Astrocyte (in vitro differentiated cells and primary cell): ENCODE measurements at regions not wholly inside any gene's neighbourhood (a gene's known extent, or its start where the extent isn't known, plus 50 kb on each side); places are given as distances from the start of the nearest gene placed in this dataset.
"Not testable (repeated sequence)": the region's sequence is repeated elsewhere in the genome, so short reads cannot be mapped to it uniquely, and the experiment has no call there.

Experiments used
- DNase-seq: peaks from one replicate; pipeline ENCODE4 v3.0.0-alpha.2; 2010; ENCODE audit warnings: low read depth
- FAIRE-seq: peaks from 2 replicates; lab custom pipeline; 2011; peaks lifted over from hg19 to GRCh38; lab: Jason Lieb, UNC
- H2AFZ ChIP-seq: 2 replicates; pipeline ENCODE4 v1.6.0; 2012; ENCODE audit warnings: low read depth, low read length, inconsistent platforms
- H3K27ac ChIP-seq: 2 replicates; pipeline ENCODE4 v1.5.1; 2011; ENCODE audit warnings: low read depth, low read length, inconsistent platforms
- H3K27me3 ChIP-seq: 2 replicates; pipeline ENCODE4 v1.6.0; 2011; ENCODE audit warnings: low read length, inconsistent platforms; ENCODE audit not compliant: insufficient read depth
- H3K36me3 ChIP-seq: 2 replicates; pipeline ENCODE4 v1.5.1; 2011; ENCODE audit warnings: low read length, inconsistent platforms; ENCODE audit not compliant: insufficient read depth
- H3K4me1 ChIP-seq: 2 replicates; pipeline ENCODE4 v1.5.1; 2011; ENCODE audit warnings: low read length, inconsistent platforms; ENCODE audit not compliant: insufficient read depth
- H3K4me2 ChIP-seq: 2 replicates; pipeline ENCODE4 v1.6.0; 2012; ENCODE audit warnings: low read length, inconsistent platforms
- H3K4me3 ChIP-seq: 2 replicates; pipeline ENCODE4 v1.5.1; 2011; ENCODE audit warnings: low read depth, mild to moderate bottlenecking, low read length, inconsistent platforms; ENCODE audit not compliant: insufficient read depth
- H3K79me2 ChIP-seq: 2 replicates; pipeline ENCODE4 v1.6.0; 2012; ENCODE audit warnings: mild to moderate bottlenecking, low read length, inconsistent platforms; ENCODE audit not compliant: insufficient read depth
- H3K9ac ChIP-seq: 2 replicates; pipeline ENCODE4 v1.6.0; 2012; ENCODE audit warnings: mild to moderate bottlenecking, low read length, inconsistent platforms
- H3K9me3 ChIP-seq: 2 replicates; pipeline ENCODE4 v1.5.1; 2012; ENCODE audit warnings: low read depth, mild to moderate bottlenecking, low read length, inconsistent platforms; ENCODE audit not compliant: insufficient read depth
- H4K20me1 ChIP-seq: 2 replicates; pipeline ENCODE4 v1.6.0; 2012; ENCODE audit warnings: low read length, inconsistent platforms; ENCODE audit not compliant: insufficient read depth
- H3K27ac Mint-ChIP-seq: one replicate; pipeline ENCODE4 v1.8.0; 2021; ENCODE audit warnings: mild to moderate bottlenecking, mixed read lengths; ENCODE audit not compliant: unreplicated experiment
- H3K27me3 Mint-ChIP-seq: one replicate; pipeline ENCODE4 v1.8.0; 2021; ENCODE audit warnings: low read depth, mixed read lengths; ENCODE audit not compliant: unreplicated experiment
- H3K36me3 Mint-ChIP-seq: one replicate; pipeline ENCODE4 v1.8.0; 2021; ENCODE audit warnings: low read depth, mixed read lengths; ENCODE audit not compliant: unreplicated experiment
- H3K4me1 Mint-ChIP-seq: one replicate; pipeline ENCODE4 v1.8.0; 2021; ENCODE audit warnings: low read depth, mixed read lengths; ENCODE audit not compliant: unreplicated experiment
- H3K4me3 Mint-ChIP-seq: one replicate; pipeline ENCODE4 v1.8.0; 2021; ENCODE audit warnings: mild to moderate bottlenecking, moderate library complexity, mixed read lengths; ENCODE audit not compliant: unreplicated experiment
- H3K9me3 Mint-ChIP-seq: one replicate; pipeline ENCODE4 v1.8.0; 2021; ENCODE audit warnings: mild to moderate bottlenecking, mixed read lengths; ENCODE audit not compliant: unreplicated experiment
- CTCF ChIP-seq: IDR thresholded peaks from 2 replicates; pipeline ENCODE4 v1.5.1; 2011; ENCODE audit warnings: low read depth, mild to moderate bottlenecking, inconsistent platforms, low read length, moderate library complexity; ENCODE audit not compliant: insufficient read depth
- EZH2 ChIP-seq: IDR thresholded peaks from 2 replicates; pipeline ENCODE4 v1.6.1; 2012; ENCODE audit warnings: mild to moderate bottlenecking, low read length, inconsistent platforms; ENCODE audit not compliant: insufficient read depth

- DNase-seq (peak; percentile 14), FAIRE-seq (no peak)
- Histone ChIP-seq H3K27ac (no peak overlapping the region), H3K27me3 (peaks cover 5% of the 10 kb centered on the region), H2AFZ (no peak overlapping the region), H4K20me1 (no peaks in the 10 kb centered on the region), H3K36me3 (no peaks in the 10 kb centered on the region), H3K79me2 (no peaks in the 10 kb centered on the region), H3K4me2 (no peak overlapping the region), H3K4me3 (no peak overlapping the region), H3K9ac (no peak overlapping the region), H3K4me1 (no peaks in the 10 kb centered on the region), H3K9me3 (no peaks in the 10 kb centered on the region)
- no peak for TF ChIP-seq EZH2
- TF ChIP-seq CTCF, result no peak
- peaks cover 59% of the 10 kb centered on the region for H3K27me3 Mint-ChIP-seq
- H3K36me3 Mint-ChIP-seq, result peaks cover 2% of the 10 kb centered on the region
- peaks cover 8% of the 10 kb centered on the region for H3K4me1 Mint-ChIP-seq
- peaks cover 3% of the 10 kb centered on the region for H3K9me3 Mint-ChIP-seq
- H3K27ac Mint-ChIP-seq, result no peak overlapping the region
- H3K4me3 Mint-ChIP-seq, result no peak overlapping the region
These were observed 81.6 kb upstream of the MLN start for GRCh38 chr6:33885132-33886057.

- not testable (repeated sequence) for H3K27ac Mint-ChIP-seq, H3K9ac ChIP-seq, H3K4me1 Mint-ChIP-seq, DNase-seq, H3K36me3 Mint-ChIP-seq, FAIRE-seq, H3K36me3 ChIP-seq, H3K4me2 ChIP-seq, H3K9me3 ChIP-seq, H4K20me1 ChIP-seq, H3K27ac ChIP-seq, H3K9me3 Mint-ChIP-seq, H3K4me3 ChIP-seq, H3K79me2 ChIP-seq, H3K4me1 ChIP-seq, H2AFZ ChIP-seq, H3K27me3 ChIP-seq, H3K4me3 Mint-ChIP-seq
- H3K27me3 Mint-ChIP-seq, result peaks cover 62% of the 10 kb centered on the region
These were observed 79.8 kb upstream of the MLN start for GRCh38 chr6:33883621-33884020.

DNA sequence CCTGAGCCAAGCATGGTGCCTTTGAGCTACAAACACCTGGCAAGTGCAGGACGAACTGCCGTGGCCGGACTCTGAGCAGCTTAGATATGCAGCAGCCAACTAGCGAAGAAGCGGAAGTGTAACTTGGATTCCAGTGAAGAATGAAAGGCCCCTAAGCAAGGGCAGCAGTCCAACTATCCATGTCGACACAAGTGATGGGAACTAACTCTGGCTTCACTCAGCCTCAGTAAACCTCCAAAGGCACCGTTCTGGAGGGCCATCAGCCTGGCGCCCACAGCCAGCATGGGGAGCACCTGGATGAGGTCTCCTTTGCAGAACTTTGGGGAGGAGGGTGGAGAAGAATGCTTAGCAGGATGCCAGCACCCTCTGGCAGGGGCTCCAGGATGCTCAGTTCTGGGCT is 78.4 kb upstream of the MLN start:
- H3K27me3 ChIP-seq, result no peaks in the 10 kb centered on the region
- no peak overlapping the region for H3K27ac ChIP-seq
- FAIRE-seq, result no peak
- H3K4me3 ChIP-seq, result no peak overlapping the region
- no peak for DNase-seq
- H3K27me3 Mint-ChIP-seq, result peaks cover 58% of the 10 kb centered on the region
- peaks cover 8% of the 10 kb centered on the region for H3K4me1 Mint-ChIP-seq
- H2AFZ ChIP-seq, result no peak overlapping the region
- H3K4me3 Mint-ChIP-seq, result no peak overlapping the region
- H4K20me1 ChIP-seq, result no peaks in the 10 kb centered on the region
- peaks cover 3% of the 10 kb centered on the region for H3K9me3 Mint-ChIP-seq
- no peak overlapping the region for H3K27ac Mint-ChIP-seq
- H3K9me3 ChIP-seq, result no peaks in the 10 kb centered on the region
- no peak overlapping the region for H3K4me2 ChIP-seq
- H3K36me3 ChIP-seq, result no peaks in the 10 kb centered on the region
- no peak overlapping the region for H3K9ac ChIP-seq
- H3K36me3 Mint-ChIP-seq, result peaks cover 2% of the 10 kb centered on the region
- H3K4me1 ChIP-seq, result no peaks in the 10 kb centered on the region
- H3K79me2 ChIP-seq, result no peaks in the 10 kb centered on the region
- TF ChIP-seq CTCF, result no peak
- no peak for TF ChIP-seq EZH2
